GM12878 (cell line): ENCODE measurements at regions not wholly inside any gene's neighbourhood (a gene's known extent, or its start where the extent isn't known, plus 50 kb on each side); places are given as distances from the start of the nearest gene placed in this dataset.

Experiments
- ATAC-seq: fragments of 200-7000 bp; cut with Tn5 transposase; 3 replicates; pipeline ENCODE4 v1.9.1; 2020; ENCODE audit warnings: mild to moderate bottlenecking, moderate library complexity
- BruUV-seq: library from RNA; stranded (reverse); fragments of 400-500 nt; replicated peaks from 2 replicates; lab custom pipeline; 2021; lab: Mats Ljungman, UMichigan
- CTCF ChIA-PET: fragments of 300-600 bp; sonication (Branson Sonifier 250); formaldehyde crosslinking; extraction: SDS; loops from one replicate; lab custom pipeline; 2021; ENCODE audit warnings: inconsistent platforms; lab: Yijun Ruan, JAX
- POLR2A ChIA-PET: fragments of 350-600 bp; formaldehyde crosslinking; extraction: SDS; loops from one replicate; lab custom pipeline; 2021; ENCODE audit warnings: inconsistent platforms; lab: Charles Lee
- RAD21 ChIA-PET: fragments of 300-600 bp; sonication (Branson Sonifier 250); formaldehyde crosslinking; loops from one replicate; lab custom pipeline; 2023; ENCODE audit warnings: antibody characterized with exemption; ENCODE audit not compliant: unreplicated experiment; lab: Charles Lee
- SMC1A ChIA-PET: fragments of 300-600 bp; sonication (Branson Sonifier 250); formaldehyde crosslinking; loops from one replicate; lab custom pipeline; 2023; ENCODE audit not compliant: unreplicated experiment, uncharacterized antibody; lab: Charles Lee
- DNase-seq: peaks from one replicate; pipeline ENCODE4 v3.0.0-alpha.2; 2011; ENCODE audit warnings: low read depth, low spot score
- FAIRE-seq: peaks from 3 replicates; lab custom pipeline; 2011; peaks lifted over from hg19 to GRCh38; lab: Jason Lieb, UNC
- H2AFZ ChIP-seq: 2 replicates; pipeline ENCODE4 v1.6.0; 2011; ENCODE audit warnings: low read depth, low read length, control low read depth; ENCODE audit not compliant: control insufficient read depth
- H3K27ac ChIP-seq: 2 replicates; pipeline ENCODE4 v1.5.1; 2011; ENCODE audit warnings: control low read depth; ENCODE audit not compliant: control insufficient read depth, insufficient read depth
- H3K27me3 ChIP-seq, 2 experiments: replicated peaks in 1 of 2; 2 replicates each; pipeline versions ENCODE4 v1.6.0 to v1.6.1; 2011; ENCODE audit warnings: low read length in 1 of 2; ENCODE audit not compliant: control insufficient read depth in 2 of 2, insufficient read depth in 2 of 2
- H3K36me3 ChIP-seq, 2 experiments: 2 replicates each; pipeline ENCODE4 v1.5.1; 2011; ENCODE audit warnings: low read length in 1 of 2; ENCODE audit not compliant: control insufficient read depth in 2 of 2, insufficient read depth in 2 of 2
- H3K4me1 ChIP-seq: 2 replicates; pipeline ENCODE4 v1.6.1; 2011; ENCODE audit warnings: mild to moderate bottlenecking, low read length, moderate library complexity, mixed read lengths; ENCODE audit not compliant: control insufficient read depth, insufficient read depth
- H3K4me2 ChIP-seq: 2 replicates; pipeline ENCODE4 v1.6.0; 2011; ENCODE audit warnings: control low read depth; ENCODE audit not compliant: control insufficient read depth, insufficient read depth
- H3K4me3 ChIP-seq: fragments of 200-600 bp; sonication (generic); 2 replicates; pipeline ENCODE4 v1.5.1; 2016
- H3K79me2 ChIP-seq: 2 replicates; pipeline ENCODE4 v1.6.0; 2011; ENCODE audit warnings: low read length; ENCODE audit not compliant: control insufficient read depth, insufficient read depth
- H3K9ac ChIP-seq: 2 replicates; pipeline ENCODE4 v1.8.0; 2011; ENCODE audit warnings: low read length, control low read depth, mixed read lengths; ENCODE audit not compliant: control insufficient read depth, insufficient read depth
- H3K9me3 ChIP-seq: replicated peaks from 3 replicates; pipeline ENCODE4 v1.5.1; 2011; ENCODE audit warnings: mild to moderate bottlenecking, low read length; ENCODE audit not compliant: control insufficient read depth, insufficient read depth
- H4K20me1 ChIP-seq: 2 replicates; pipeline ENCODE4 v1.6.0; 2011; ENCODE audit not compliant: control insufficient read depth, insufficient read depth
- CBX5 ChIP-seq: sonication (generic); IDR thresholded peaks from 2 replicates; pipeline ENCODE4 v1.6.1; 2016; ENCODE audit warnings: low read depth, moderate library complexity, mild to moderate bottlenecking, inconsistent platforms
- IKZF2 ChIP-seq, 2 experiments: fragments of 450-650 bp; IDR thresholded peaks; 2 replicates each; pipeline ENCODE4 v1.6.1; 2017; ENCODE audit warnings: mild to moderate bottlenecking in 2 of 2, moderate library complexity in 2 of 2
- NBN ChIP-seq: fragments of 450-650 bp; IDR thresholded peaks from 2 replicates; pipeline ENCODE4 v1.6.1; 2016
- PAX8 ChIP-seq: fragments of 450-650 bp; IDR thresholded peaks from 2 replicates; pipeline ENCODE4 v1.6.1; 2017; ENCODE audit warnings: mild to moderate bottlenecking, moderate library complexity
- RAD21 ChIP-seq: IDR thresholded peaks from 2 replicates; pipeline ENCODE4 v1.6.1; 2011; ENCODE audit warnings: mild to moderate bottlenecking, low read depth, low read length, moderate library complexity; ENCODE audit not compliant: insufficient read depth
- WGBS: methylation state at CpG from one replicate; pipeline ENCODE4 v1.1.6; 2016; ENCODE audit warnings: low lambda C conversion rate; ENCODE audit not compliant: insufficient replicate concordance, insufficient coverage; ENCODE audit errors: missing lambda C conversion rate; 5-methylcytosine and 5-hydroxymethylcytosine counted together
- in situ Hi-C: fragments of 300-500 bp; cut with MboI; formaldehyde crosslinking; loops from 9 replicates; pipeline ENCODE4 v1.14.3; 2018; ENCODE audit warnings: mixed read lengths
- intact Hi-C: fragments of 100-400 bp; cut with micrococcal nuclease; formaldehyde crosslinking; loops from one replicate; pipeline ENCODE4 v1.14.2; 2022; ENCODE audit not compliant: unreplicated experiment
- TF ChIP-seq, protein P1 (sequence below): fragments of 450-650 bp; conservative IDR thresholded peaks from 2 replicates; pipeline ENCODE4 v1.6.1; 2017; ENCODE audit warnings: mild to moderate bottlenecking, moderate library complexity

DNA sequence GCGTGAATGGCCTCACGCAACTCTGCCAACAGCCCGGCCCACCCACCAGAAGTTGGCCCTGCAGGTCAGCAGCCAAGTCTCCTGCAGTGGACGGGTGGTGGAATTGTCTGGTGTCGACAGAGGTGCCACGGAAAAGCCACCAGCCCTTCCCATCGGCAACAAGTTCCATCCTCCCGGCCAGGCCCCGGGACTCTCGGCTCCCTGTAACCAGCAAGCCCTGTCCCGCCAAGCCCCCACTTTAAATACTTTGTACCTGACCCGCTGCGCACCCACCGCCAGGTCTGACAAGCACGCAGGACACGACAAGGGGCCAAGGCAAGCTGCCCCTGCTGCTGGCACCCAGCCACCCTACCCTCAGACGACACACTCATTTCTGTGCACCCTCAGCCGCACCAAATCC lies 100.8 kb downstream of the RBFOX3 start (continued):
- TF ChIP-seq, protein P1, sequence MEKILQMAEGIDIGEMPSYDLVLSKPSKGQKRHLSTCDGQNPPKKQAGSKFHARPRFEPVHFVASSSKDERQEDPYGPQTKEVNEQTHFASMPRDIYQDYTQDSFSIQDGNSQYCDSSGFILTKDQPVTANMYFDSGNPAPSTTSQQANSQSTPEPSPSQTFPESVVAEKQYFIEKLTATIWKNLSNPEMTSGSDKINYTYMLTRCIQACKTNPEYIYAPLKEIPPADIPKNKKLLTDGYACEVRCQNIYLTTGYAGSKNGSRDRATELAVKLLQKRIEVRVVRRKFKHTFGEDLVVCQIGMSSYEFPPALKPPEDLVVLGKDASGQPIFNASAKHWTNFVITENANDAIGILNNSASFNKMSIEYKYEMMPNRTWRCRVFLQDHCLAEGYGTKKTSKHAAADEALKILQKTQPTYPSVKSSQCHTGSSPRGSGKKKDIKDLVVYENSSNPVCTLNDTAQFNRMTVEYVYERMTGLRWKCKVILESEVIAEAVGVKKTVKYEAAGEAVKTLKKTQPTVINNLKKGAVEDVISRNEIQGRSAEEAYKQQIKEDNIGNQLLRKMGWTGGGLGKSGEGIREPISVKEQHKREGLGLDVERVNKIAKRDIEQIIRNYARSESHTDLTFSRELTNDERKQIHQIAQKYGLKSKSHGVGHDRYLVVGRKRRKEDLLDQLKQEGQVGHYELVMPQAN: no peak
- TF ChIP-seq IKZF2 (IDR thresholded peaks at IDR 0.05) (no peak), NBN (no peak)

GRCh38 chr17:79509490-79509889 lies 101.4 kb downstream of the RBFOX3 start:
- intact Hi-C loops: no loop called here
- Histone ChIP-seq H3K9ac (no peak overlapping the region), H3K27ac (no peak overlapping the region), H2AFZ (no peak overlapping the region), H3K79me2 (no peaks in the 10 kb centered on the region), H3K4me3 (no peak overlapping the region), H3K4me2 (no peak overlapping the region), H3K36me3 (no peaks in the 10 kb centered on the region), H4K20me1 (no peaks in the 10 kb centered on the region), H3K4me1 (no peaks in the 10 kb centered on the region), H3K27me3 (peaks cover 0 to 2% of the 10 kb centered on the region in 2 experiments; a peak in 1 of 4 replicates), H3K9me3 (no peaks in the 10 kb centered on the region; the same call in 2 of the 3 replicates)
- POLR2A ChIA-PET: no interaction called here
- in situ Hi-C loops: no loop called here
- TF ChIP-seq CBX5 (no peak), PAX8 (no peak), RAD21 (no peak)
- RAD21 ChIA-PET: no interaction called here
- SMC1A ChIA-PET: no interaction called here
- DNase-seq (no peak), ATAC-seq (no peak), FAIRE-seq (no peak)
- no TSS peak for BruUV-seq
- CTCF ChIA-PET: no interaction called here
- WGBS: 41% methylated on average over 14 of the region's 14 CpGs
